ENCODE measurements at regions not wholly inside any gene's neighbourhood (a gene's known extent, or its start where the extent isn't known, plus 50 kb on each side); places are given as distances from the start of the nearest gene placed in this dataset.

GRCh38 chr18:33937270-33937816 lies 287.4 kb downstream of the NOL4 start:
- Histone ChIP-seq H3K79me2 (ENCODE audit: control insufficient read depth, insufficient read depth, low read length) (no peaks in the 10 kb centered on the region), H3K9me1 (replicated peaks; ENCODE audit: control insufficient read depth, extremely low read depth, insufficient read depth, low read length) (no peaks in the 10 kb centered on the region), H3K27me3 (ENCODE audit: control insufficient read depth in 2 of 2, insufficient read depth in 2 of 2, low read length in 2 of 2) (no peaks in the 10 kb centered on the region), H3K9ac (replicated peaks; ENCODE audit: extremely low read depth, insufficient read depth, low read length) (no peak overlapping the region), H3K4me2 (ENCODE audit: insufficient read depth, low read length) (no peak overlapping the region), H2AFZ (ENCODE audit: low read depth, low read length) (no peak overlapping the region), H4K20me1 (replicated peaks; ENCODE audit: control insufficient read depth, extremely low read depth, insufficient read depth, low read length) (no peaks in the 10 kb centered on the region), H3K4me3 (replicated peaks in 1 of 3; ENCODE audit: insufficient read depth in 1 of 3, low read depth in 1 of 3, low read length in 3 of 3) (no peak overlapping the region), H3K36me3 (ENCODE audit: control insufficient read depth in 2 of 2, extremely low read depth in 1 of 2, insufficient read depth in 2 of 2, low read length in 2 of 2) (no peaks in the 10 kb centered on the region), H3K9me3 (replicated peaks; ENCODE audit: control insufficient read depth, insufficient read depth, low read length) (no peaks in the 10 kb centered on the region), H3K4me1 (ENCODE audit: control insufficient read depth, extremely low read depth, insufficient read depth, low read length) (no peaks in the 10 kb centered on the region), H3K27ac (ENCODE audit: insufficient read depth, low read depth, low read length) (no peak overlapping the region)
- TF ChIP-seq, protein P1, sequence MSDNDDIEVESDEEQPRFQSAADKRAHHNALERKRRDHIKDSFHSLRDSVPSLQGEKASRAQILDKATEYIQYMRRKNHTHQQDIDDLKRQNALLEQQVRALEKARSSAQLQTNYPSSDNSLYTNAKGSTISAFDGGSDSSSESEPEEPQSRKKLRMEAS (IDR thresholded peaks at IDR 0.05; ENCODE audit: insufficient read depth, insufficient read length): no peak
- TF ChIP-seq POLR2AphosphoS5 (IDR thresholded peaks at IDR 0.05; ENCODE audit: insufficient read depth, low read depth, low read length): no peak
- TF ChIP-seq FOS (IDR thresholded peaks at IDR 0.05; ENCODE audit: borderline replicate concordance, insufficient read depth, low read length): no peak
- TF ChIP-seq, protein P2, sequence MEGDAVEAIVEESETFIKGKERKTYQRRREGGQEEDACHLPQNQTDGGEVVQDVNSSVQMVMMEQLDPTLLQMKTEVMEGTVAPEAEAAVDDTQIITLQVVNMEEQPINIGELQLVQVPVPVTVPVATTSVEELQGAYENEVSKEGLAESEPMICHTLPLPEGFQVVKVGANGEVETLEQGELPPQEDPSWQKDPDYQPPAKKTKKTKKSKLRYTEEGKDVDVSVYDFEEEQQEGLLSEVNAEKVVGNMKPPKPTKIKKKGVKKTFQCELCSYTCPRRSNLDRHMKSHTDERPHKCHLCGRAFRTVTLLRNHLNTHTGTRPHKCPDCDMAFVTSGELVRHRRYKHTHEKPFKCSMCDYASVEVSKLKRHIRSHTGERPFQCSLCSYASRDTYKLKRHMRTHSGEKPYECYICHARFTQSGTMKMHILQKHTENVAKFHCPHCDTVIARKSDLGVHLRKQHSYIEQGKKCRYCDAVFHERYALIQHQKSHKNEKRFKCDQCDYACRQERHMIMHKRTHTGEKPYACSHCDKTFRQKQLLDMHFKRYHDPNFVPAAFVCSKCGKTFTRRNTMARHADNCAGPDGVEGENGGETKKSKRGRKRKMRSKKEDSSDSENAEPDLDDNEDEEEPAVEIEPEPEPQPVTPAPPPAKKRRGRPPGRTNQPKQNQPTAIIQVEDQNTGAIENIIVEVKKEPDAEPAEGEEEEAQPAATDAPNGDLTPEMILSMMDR (IDR thresholded peaks at IDR 0.05; ENCODE audit: extremely low read depth in 1 of 2, insufficient read depth in 1 of 2, low read depth in 1 of 2, low read length in 2 of 2): no peak
- TF ChIP-seq EZH2 (IDR thresholded peaks at IDR 0.05; ENCODE audit: borderline replicate concordance, low read depth, low read length, severe bottlenecking): no peak
- no peak for TF ChIP-seq JUN (IDR thresholded peaks at IDR 0.05; ENCODE audit: borderline replicate concordance, insufficient read depth, insufficient read length, low read depth)
- TF ChIP-seq GATA2 (IDR thresholded peaks at IDR 0.05; ENCODE audit: insufficient read depth, insufficient read length, low read depth, low read length): no peak
- no peak for TF ChIP-seq POLR2A (IDR thresholded peaks at IDR 0.05; ENCODE audit: low read depth, low read length)
- no peak for TF ChIP-seq MYC (IDR thresholded peaks at IDR 0.05; ENCODE audit: low read depth, low read length)
- intact Hi-C loops (cut with micrococcal nuclease) (no loop called here), dilution Hi-C loops (cut with MboI; ENCODE audit: extremely low pct_ligation_motif_present, low sequenced_read_pairs) (no loop called here)
- POLR2A ChIA-PET: no interaction called here
- BruUV-seq (replicated peaks): no TSS peak
- DNase-seq (ENCODE audit: low read depth, low spot score): no peak
- CTCF ChIA-PET: no interaction called here
- FAIRE-seq: no peak

Data from endothelial cell of umbilical vein (primary cell).